GM06990 (cell line): ENCODE measurements at regions not wholly inside any gene's neighbourhood (a gene's known extent, or its start where the extent isn't known, plus 50 kb on each side); places are given as distances from the start of the nearest gene placed in this dataset.

Experiments
- DNase-seq: peaks from one replicate; pipeline ENCODE4 v3.0.0-alpha.2; 2011; ENCODE audit not compliant: insufficient read length; ENCODE audit errors: extremely low read depth
- H3K27me3 ChIP-seq: replicated peaks from 2 replicates; pipeline ENCODE4 v1.6.0; 2011; ENCODE audit warnings: low read length; ENCODE audit not compliant: control insufficient read depth, insufficient read depth
- H3K36me3 ChIP-seq: 2 replicates; pipeline ENCODE4 v1.5.1; 2011; ENCODE audit warnings: low read length; ENCODE audit not compliant: control insufficient read depth, insufficient read depth
- H3K4me3 ChIP-seq: replicated peaks from 2 replicates; pipeline ENCODE4 v1.5.1; 2011; ENCODE audit warnings: low read depth, mild to moderate bottlenecking, control low read depth, low read length
- TF ChIP-seq, protein P1 (sequence below): IDR thresholded peaks from 2 replicates; pipeline ENCODE4 v1.5.1; 2011; ENCODE audit warnings: low read length, control low read depth, mild to moderate bottlenecking, inconsistent platforms; ENCODE audit not compliant: insufficient read depth, poor library complexity, severe bottlenecking

GRCh38 chr12:68458866-68459265, 126.7 kb upstream of the MDM1 start:
- Histone ChIP-seq H3K27me3 (no peaks in the 10 kb centered on the region), H3K36me3 (no peaks in the 10 kb centered on the region), H3K4me3 (no peak overlapping the region)
- no peak for DNase-seq
- TF ChIP-seq, protein P1, sequence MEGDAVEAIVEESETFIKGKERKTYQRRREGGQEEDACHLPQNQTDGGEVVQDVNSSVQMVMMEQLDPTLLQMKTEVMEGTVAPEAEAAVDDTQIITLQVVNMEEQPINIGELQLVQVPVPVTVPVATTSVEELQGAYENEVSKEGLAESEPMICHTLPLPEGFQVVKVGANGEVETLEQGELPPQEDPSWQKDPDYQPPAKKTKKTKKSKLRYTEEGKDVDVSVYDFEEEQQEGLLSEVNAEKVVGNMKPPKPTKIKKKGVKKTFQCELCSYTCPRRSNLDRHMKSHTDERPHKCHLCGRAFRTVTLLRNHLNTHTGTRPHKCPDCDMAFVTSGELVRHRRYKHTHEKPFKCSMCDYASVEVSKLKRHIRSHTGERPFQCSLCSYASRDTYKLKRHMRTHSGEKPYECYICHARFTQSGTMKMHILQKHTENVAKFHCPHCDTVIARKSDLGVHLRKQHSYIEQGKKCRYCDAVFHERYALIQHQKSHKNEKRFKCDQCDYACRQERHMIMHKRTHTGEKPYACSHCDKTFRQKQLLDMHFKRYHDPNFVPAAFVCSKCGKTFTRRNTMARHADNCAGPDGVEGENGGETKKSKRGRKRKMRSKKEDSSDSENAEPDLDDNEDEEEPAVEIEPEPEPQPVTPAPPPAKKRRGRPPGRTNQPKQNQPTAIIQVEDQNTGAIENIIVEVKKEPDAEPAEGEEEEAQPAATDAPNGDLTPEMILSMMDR = no peak

DNA sequence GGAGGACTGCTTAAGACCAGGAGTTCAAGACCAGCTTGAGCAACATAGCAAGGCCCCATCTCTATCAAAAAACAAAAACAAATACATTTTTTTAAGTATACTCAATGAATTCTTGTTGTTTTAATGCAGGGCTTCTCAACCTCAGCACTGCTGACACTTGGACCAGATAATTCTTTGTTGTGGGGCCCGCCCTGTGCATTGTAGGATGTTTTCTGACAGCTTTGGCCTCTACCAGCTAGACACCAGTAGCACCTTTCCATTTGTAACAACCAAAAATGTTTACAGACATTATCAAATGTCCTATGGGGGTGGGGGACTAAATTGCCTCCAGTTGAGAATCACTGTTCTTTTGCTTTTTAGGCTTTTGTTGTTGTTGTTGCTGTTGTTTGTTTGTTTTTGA, 128.1 kb upstream of the MDM1 start:
- TF ChIP-seq, protein P1 = no peak
- Histone ChIP-seq H3K4me3 (no peak overlapping the region), H3K27me3 (no peaks in the 10 kb centered on the region), H3K36me3 (no peaks in the 10 kb centered on the region)
- no peak for DNase-seq

GRCh38 chr12:68461645-68462044, 129.5 kb upstream of the MDM1 start:
- TF ChIP-seq, protein P1 = no peak
- no peak for DNase-seq
- H3K4me3 ChIP-seq = no peak overlapping the region
- H3K27me3 ChIP-seq = no peaks in the 10 kb centered on the region
- H3K36me3 ChIP-seq = no peaks in the 10 kb centered on the region

DNA sequence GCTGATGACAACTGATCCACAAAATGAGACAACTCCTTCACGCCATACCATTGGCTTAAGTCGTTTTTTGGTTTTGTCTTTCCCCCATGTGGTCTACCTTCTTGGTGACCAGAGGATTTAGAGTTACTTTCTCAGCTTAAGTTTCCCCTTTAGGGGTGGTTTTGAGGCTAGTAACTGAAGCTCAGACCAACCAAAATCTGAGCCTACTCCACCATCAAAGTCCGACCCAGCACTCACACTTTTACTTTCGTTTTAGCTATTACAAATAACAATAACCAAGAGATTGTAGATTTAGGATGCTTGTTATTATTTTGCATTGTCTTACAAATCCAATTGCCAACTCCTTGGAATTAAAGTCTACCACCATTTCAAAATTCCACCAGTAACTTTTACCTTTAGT, 130.6 kb upstream of the MDM1 start:
- no peak overlapping the region for H3K4me3 ChIP-seq
- no peak for DNase-seq
- no peaks in the 10 kb centered on the region for H3K36me3 ChIP-seq
- H3K27me3 ChIP-seq = no peaks in the 10 kb centered on the region
- TF ChIP-seq, protein P1 = no peak

DNA sequence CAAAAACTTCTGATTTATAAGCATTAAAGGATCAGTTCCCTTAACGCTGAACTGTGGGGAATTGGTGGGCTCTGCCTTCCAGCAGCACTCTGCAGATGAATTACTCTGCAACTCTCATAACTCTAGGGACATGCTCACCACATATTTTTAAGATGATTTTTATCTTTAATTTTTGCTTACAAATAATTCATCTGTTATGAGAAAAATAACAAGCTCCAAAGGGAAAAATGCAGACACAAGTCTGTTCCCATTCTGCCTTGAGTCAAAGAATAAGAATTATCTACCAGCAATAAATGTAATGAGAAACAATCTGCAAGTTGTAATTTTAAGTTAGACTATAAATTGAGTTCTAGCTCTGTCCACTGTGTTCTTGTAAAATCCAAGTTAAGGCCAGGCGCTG, 133.1 kb upstream of the MDM1 start:
- H3K36me3 ChIP-seq = no peaks in the 10 kb centered on the region
- TF ChIP-seq, protein P1 = no peak
- DNase-seq = no peak

GRCh38 chr12:68467514-68467913, 135.4 kb upstream of the MDM1 start:
- TF ChIP-seq, protein P1 = no peak
- no peaks in the 10 kb centered on the region for H3K27me3 ChIP-seq
- no peak overlapping the region for H3K4me3 ChIP-seq
- no peak for DNase-seq
- no peaks in the 10 kb centered on the region for H3K36me3 ChIP-seq

More for the DNA sequence above, 133.1 kb upstream of the MDM1 start:
- Histone ChIP-seq H3K4me3 (no peak overlapping the region), H3K27me3 (no peaks in the 10 kb centered on the region)
